PC-9 (cell line): ENCODE measurements at regions not wholly inside any gene's neighbourhood (a gene's known extent, or its start where the extent isn't known, plus 50 kb on each side); places are given as distances from the start of the nearest gene placed in this dataset.
A peak's percentile ranks its signal among the peaks of the same experiment; 100 is the strongest.
"Not testable (repeated sequence)": the region's sequence is repeated elsewhere in the genome, so short reads cannot be mapped to it uniquely, and the experiment has no call there.

Experiments used
- BruUV-seq: library from RNA; stranded (reverse); fragments of 400-500 nt; replicated peaks from 2 replicates; lab custom pipeline; 2021; lab: Mats Ljungman, UMichigan
- CTCF ChIA-PET: fragments of 300-600 bp; sonication (Branson Sonifier 250); formaldehyde crosslinking; loops from one replicate; lab custom pipeline; 2022; ENCODE audit warnings: antibody characterized with exemption; lab: Charles Lee
- POLR2A ChIA-PET: fragments of 300-600 bp; sonication (Branson Sonifier 250); formaldehyde crosslinking; loops from one replicate; lab custom pipeline; 2022; ENCODE audit warnings: antibody characterized with exemption; ENCODE audit not compliant: unreplicated experiment; lab: Charles Lee
- DNase-seq, 2 experiments: peaks; one replicate each; pipeline versions ENCODE4 v3.0.0 to v3.0.0-alpha.2; 2015 to 2022; ENCODE audit warnings: mixed read lengths in 1 of 2
- H2AFZ ChIP-seq: fragments of 200-600 bp; sonication (generic); 2 replicates; pipeline ENCODE4 v1.8.1; 2017; ENCODE audit warnings: antibody characterized with exemption
- H3F3A ChIP-seq: fragments of 200-600 bp; sonication (generic); 2 replicates; pipeline ENCODE4 v1.8.1; 2017; ENCODE audit warnings: antibody characterized with exemption, mild to moderate bottlenecking, low read depth; ENCODE audit not compliant: insufficient read depth
- H3K27ac ChIP-seq: fragments of 200-600 bp; sonication (generic); 2 replicates; pipeline ENCODE4 v1.6.1; 2016; ENCODE audit warnings: mixed run types
- H3K27me3 ChIP-seq: fragments of 200-600 bp; sonication (generic); 2 replicates; pipeline ENCODE4 v1.6.1; 2016; ENCODE audit warnings: low read depth, mixed run types; ENCODE audit not compliant: insufficient read depth
- H3K36me3 ChIP-seq: fragments of 200-600 bp; sonication (generic); 2 replicates; pipeline ENCODE4 v1.6.1; 2016; ENCODE audit warnings: low read depth, mixed run types
- H3K4me1 ChIP-seq: fragments of 200-600 bp; sonication (generic); replicated peaks from 2 replicates; pipeline ENCODE4 v1.6.1; 2016; ENCODE audit warnings: mixed run types; ENCODE audit not compliant: insufficient read depth
- H3K4me2 ChIP-seq: fragments of 200-600 bp; sonication (generic); 2 replicates; pipeline ENCODE4 v1.6.1; 2017; ENCODE audit warnings: mixed run types
- H3K4me3 ChIP-seq: fragments of 200-600 bp; sonication (generic); 2 replicates; pipeline ENCODE4 v1.6.1; 2016; ENCODE audit warnings: mixed run types
- H3K79me2 ChIP-seq: fragments of 200-600 bp; sonication (generic); 2 replicates; pipeline ENCODE4 v1.6.1; 2017; ENCODE audit warnings: low read depth, mixed run types
- H3K9me2 ChIP-seq: fragments of 200-600 bp; sonication (generic); 2 replicates; pipeline ENCODE4 v1.8.1; 2017; ENCODE audit warnings: mild to moderate bottlenecking; ENCODE audit not compliant: insufficient read depth
- H3K9me3 ChIP-seq: fragments of 200-600 bp; sonication (generic); 2 replicates; pipeline ENCODE4 v1.8.1; 2016; ENCODE audit warnings: low read depth; ENCODE audit not compliant: insufficient read depth
- H4K20me1 ChIP-seq: fragments of 200-600 bp; sonication (generic); 2 replicates; pipeline ENCODE4 v1.8.1; 2017; ENCODE audit not compliant: insufficient read depth
- EZH2 ChIP-seq: fragments of 200-600 bp; sonication (generic); IDR thresholded peaks from 2 replicates; pipeline ENCODE4 v1.8.0; 2017; ENCODE audit warnings: antibody characterized with exemption, low read depth
- intact Hi-C: fragments of 100-400 bp; cut with micrococcal nuclease; formaldehyde crosslinking; loops from one replicate; pipeline ENCODE4 v1.10.0; 2022; ENCODE audit not compliant: unreplicated experiment
- TF ChIP-seq, protein P1 (sequence below): fragments of 200-600 bp; sonication (generic); conservative IDR thresholded peaks from 2 replicates; pipeline ENCODE4 v1.6.1; 2017; ENCODE audit warnings: mixed run types, antibody characterized with exemption, mild to moderate bottlenecking, moderate library complexity

DNA sequence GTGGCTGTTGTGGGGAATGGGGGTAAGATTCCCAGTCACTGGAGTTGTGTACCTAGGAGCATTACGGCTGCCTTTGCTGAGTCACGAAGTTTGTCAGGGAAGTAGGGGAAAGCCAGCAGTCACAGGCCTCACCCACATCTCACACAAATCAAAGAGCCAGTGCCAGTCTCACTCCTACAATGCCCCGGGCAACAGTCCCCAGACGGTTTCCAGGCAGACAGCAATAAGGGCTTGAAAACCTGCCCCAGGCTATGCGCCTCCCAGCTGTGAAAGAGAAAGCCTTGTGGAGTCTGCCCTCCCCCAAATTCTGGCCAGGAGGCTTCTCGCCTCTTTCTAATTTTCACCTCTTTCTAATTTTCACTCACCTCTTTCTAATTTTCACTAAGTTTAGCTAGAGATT is 142.3 kb upstream of the EDNRB start:
- BruUV-seq: no TSS peak
- TF ChIP-seq EZH2: no peak
- TF ChIP-seq, protein P1, sequence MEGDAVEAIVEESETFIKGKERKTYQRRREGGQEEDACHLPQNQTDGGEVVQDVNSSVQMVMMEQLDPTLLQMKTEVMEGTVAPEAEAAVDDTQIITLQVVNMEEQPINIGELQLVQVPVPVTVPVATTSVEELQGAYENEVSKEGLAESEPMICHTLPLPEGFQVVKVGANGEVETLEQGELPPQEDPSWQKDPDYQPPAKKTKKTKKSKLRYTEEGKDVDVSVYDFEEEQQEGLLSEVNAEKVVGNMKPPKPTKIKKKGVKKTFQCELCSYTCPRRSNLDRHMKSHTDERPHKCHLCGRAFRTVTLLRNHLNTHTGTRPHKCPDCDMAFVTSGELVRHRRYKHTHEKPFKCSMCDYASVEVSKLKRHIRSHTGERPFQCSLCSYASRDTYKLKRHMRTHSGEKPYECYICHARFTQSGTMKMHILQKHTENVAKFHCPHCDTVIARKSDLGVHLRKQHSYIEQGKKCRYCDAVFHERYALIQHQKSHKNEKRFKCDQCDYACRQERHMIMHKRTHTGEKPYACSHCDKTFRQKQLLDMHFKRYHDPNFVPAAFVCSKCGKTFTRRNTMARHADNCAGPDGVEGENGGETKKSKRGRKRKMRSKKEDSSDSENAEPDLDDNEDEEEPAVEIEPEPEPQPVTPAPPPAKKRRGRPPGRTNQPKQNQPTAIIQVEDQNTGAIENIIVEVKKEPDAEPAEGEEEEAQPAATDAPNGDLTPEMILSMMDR: no peak
- peak in 1 of 2 experiments; percentile 5 for DNase-seq
- Histone ChIP-seq H3K27ac (no peak overlapping the region), H4K20me1 (no peaks in the 10 kb centered on the region), H3K9me3 (no peaks in the 10 kb centered on the region), H3K4me1 (no peaks in the 10 kb centered on the region), H3F3A (no peaks in the 10 kb centered on the region), H2AFZ (no peak overlapping the region), H3K36me3 (no peaks in the 10 kb centered on the region), H3K79me2 (no peaks in the 10 kb centered on the region), H3K4me2 (no peak overlapping the region), H3K9me2 (no peaks in the 10 kb centered on the region), H3K4me3 (no peak overlapping the region), H3K27me3 (no peaks in the 10 kb centered on the region)
- intact Hi-C loops: no loop called here
- CTCF ChIA-PET: no interaction called here
- POLR2A ChIA-PET: no interaction called here

DNA sequence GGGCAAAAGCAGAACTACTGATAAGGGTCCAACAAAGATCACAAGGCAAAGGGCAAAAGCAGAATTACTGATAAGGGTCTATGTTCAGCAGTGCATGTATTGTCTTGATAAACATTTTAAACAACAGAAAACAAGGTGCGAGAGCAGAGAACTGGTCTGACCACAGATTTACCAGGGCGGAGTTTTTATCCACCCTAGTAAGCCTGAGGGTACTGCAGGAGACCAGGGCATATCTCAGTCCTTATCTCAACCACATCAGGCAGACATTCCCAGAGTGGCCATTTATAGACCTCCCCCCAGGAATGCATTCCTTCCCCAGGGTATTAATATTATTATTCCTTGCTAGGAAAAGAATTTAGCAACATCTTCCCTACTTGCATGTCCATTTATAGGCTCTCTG is 138.2 kb upstream of the EDNRB start:
- BruUV-seq, H4K20me1 ChIP-seq, intact Hi-C loops, H3K27me3 ChIP-seq, H3K4me1 ChIP-seq, POLR2A ChIA-PET, H3K9me3 ChIP-seq, H3K9me2 ChIP-seq, H3K36me3 ChIP-seq, H3K4me2 ChIP-seq, H3F3A ChIP-seq, H2AFZ ChIP-seq, H3K4me3 ChIP-seq, CTCF ChIA-PET, H3K79me2 ChIP-seq, H3K27ac ChIP-seq, DNase-seq: not testable (repeated sequence)

DNA sequence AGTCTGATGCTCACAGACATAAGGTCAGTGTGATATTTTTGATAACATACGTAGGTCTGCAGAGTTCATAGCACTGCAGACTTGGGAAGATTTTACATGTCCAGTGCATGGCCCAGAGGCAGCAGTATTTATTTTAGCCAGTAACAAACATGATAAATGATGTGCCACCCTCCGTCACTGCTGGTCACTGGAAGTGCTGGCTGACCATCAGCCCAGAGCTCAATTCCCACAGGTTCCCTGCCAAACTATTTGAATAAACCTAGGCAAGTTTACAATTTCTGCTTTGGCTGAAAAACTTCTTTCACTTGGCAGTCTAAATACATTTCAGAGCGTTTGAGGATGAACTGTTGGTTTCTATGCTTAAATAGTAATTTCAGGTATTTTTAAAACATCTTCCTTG is 135.5 kb upstream of the EDNRB start:
- no peaks in the 10 kb centered on the region for H3K9me3 ChIP-seq
- CTCF ChIA-PET: no interaction called here
- no peak for DNase-seq
- POLR2A ChIA-PET: no interaction called here
- H3K4me3 ChIP-seq: no peak overlapping the region
- H4K20me1 ChIP-seq: no peaks in the 10 kb centered on the region
- no peaks in the 10 kb centered on the region for H3K27me3 ChIP-seq
- no peaks in the 10 kb centered on the region for H3F3A ChIP-seq
- no peaks in the 10 kb centered on the region for H3K36me3 ChIP-seq
- H2AFZ ChIP-seq: no peak overlapping the region
- intact Hi-C loops: no loop called here
- H3K4me2 ChIP-seq: no peak overlapping the region
- H3K27ac ChIP-seq: no peak overlapping the region
- TF ChIP-seq, protein P1: no peak
- TF ChIP-seq EZH2: no peak
- H3K4me1 ChIP-seq: no peaks in the 10 kb centered on the region
- no TSS peak for BruUV-seq
- no peaks in the 10 kb centered on the region for H3K79me2 ChIP-seq
- H3K9me2 ChIP-seq: no peaks in the 10 kb centered on the region

DNA sequence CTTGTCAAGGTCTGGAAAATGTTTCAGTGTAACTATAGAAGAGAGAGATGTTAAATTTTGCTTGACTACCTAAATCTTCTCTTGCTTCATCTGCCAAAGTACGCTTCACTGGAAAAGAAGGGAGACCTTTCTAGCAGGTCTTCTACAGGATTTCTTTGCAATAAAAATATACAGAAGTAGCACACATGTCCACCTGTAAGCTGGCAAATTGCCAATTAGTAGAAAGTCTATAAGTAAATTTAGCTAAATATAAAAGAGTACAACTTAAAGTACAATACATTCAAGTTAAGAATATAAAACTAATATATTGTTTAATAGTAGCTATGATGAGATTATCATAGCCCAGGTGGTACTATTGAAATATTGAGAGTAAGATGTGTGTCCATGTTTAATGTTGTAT is 128.5 kb upstream of the EDNRB start:
- ChIA-PET CTCF (no interaction called here), POLR2A (no interaction called here)
- H4K20me1 ChIP-seq: no peaks in the 10 kb centered on the region
- BruUV-seq: no TSS peak
- no peak overlapping the region for H3K4me2 ChIP-seq
- no peak for DNase-seq
- H3F3A ChIP-seq: no peaks in the 10 kb centered on the region
- H2AFZ ChIP-seq: no peak overlapping the region
- H3K4me1 ChIP-seq: no peaks in the 10 kb centered on the region
- no peak overlapping the region for H3K27ac ChIP-seq
- no peaks in the 10 kb centered on the region for H3K9me3 ChIP-seq
- TF ChIP-seq, protein P1: no peak
- TF ChIP-seq EZH2: no peak
- no peaks in the 10 kb centered on the region for H3K9me2 ChIP-seq
- no peaks in the 10 kb centered on the region for H3K27me3 ChIP-seq
- H3K36me3 ChIP-seq: no peaks in the 10 kb centered on the region
- H3K4me3 ChIP-seq: no peak overlapping the region
- H3K79me2 ChIP-seq: no peaks in the 10 kb centered on the region
- intact Hi-C loops: no loop called here
